SK-N-SH treated with all-trans-retinoic acid at 6 μM for 48 hours (cell line): ENCODE measurements at regions not wholly inside any gene's neighbourhood (a gene's known extent, or its start where the extent isn't known, plus 50 kb on each side); places are given as distances from the start of the nearest gene placed in this dataset.

ENCODE experiments used
- ATAC-seq: fragments of 200-7000 bp; cut with Tn5 transposase; 3 replicates; pipeline ENCODE4 v1.9.1; 2020; ENCODE audit warnings: mild to moderate bottlenecking, moderate library complexity
- ARNTL ChIP-seq: fragments of 450-650 bp; formaldehyde crosslinking; IDR thresholded peaks from 2 replicates; pipeline ENCODE4 v1.5.0; 2020; ENCODE audit warnings: low read depth, mild to moderate bottlenecking, moderate library complexity, borderline replicate concordance
- BACH2 ChIP-seq: fragments of 250-450 bp; sonication (Bioruptor Pico); IDR thresholded peaks from 2 replicates; pipeline ENCODE4 v1.9.0; 2021; ENCODE audit warnings: mild to moderate bottlenecking, borderline replicate concordance
- CSDC2 ChIP-seq: fragments of 250-450 bp; sonication (Bioruptor Pico); IDR thresholded peaks from 2 replicates; pipeline ENCODE4 v1.5.0; 2020; ENCODE audit warnings: mild to moderate bottlenecking, moderate library complexity
- ESRRG ChIP-seq: fragments of 250-450 bp; sonication (Bioruptor Pico); IDR thresholded peaks from 2 replicates; pipeline ENCODE4 v1.6.1; 2021; ENCODE audit warnings: mild to moderate bottlenecking
- GLIS3 ChIP-seq: fragments of 250-450 bp; sonication (Bioruptor Pico); IDR thresholded peaks from 2 replicates; pipeline ENCODE4 v1.5.0; 2020; ENCODE audit warnings: mild to moderate bottlenecking, moderate library complexity
- ISL1 ChIP-seq: fragments of 250-450 bp; sonication (Bioruptor Pico); IDR thresholded peaks from 2 replicates; pipeline ENCODE4 v2.1.2; 2022; ENCODE audit warnings: mild to moderate bottlenecking, moderate library complexity
- OSR1 ChIP-seq: fragments of 250-450 bp; sonication (Bioruptor Pico); IDR thresholded peaks from 2 replicates; pipeline ENCODE4 v1.8.0; 2022; ENCODE audit warnings: moderate library complexity, mild to moderate bottlenecking, inconsistent platforms
- PPARA ChIP-seq: fragments of 250-450 bp; sonication (Bioruptor Pico); IDR thresholded peaks from 2 replicates; pipeline ENCODE4 v1.5.0; 2020; ENCODE audit warnings: mild to moderate bottlenecking, borderline replicate concordance
- RARB ChIP-seq: fragments of 250-450 bp; sonication (Bioruptor Pico); IDR thresholded peaks from 2 replicates; pipeline ENCODE4 v1.8.0; 2021; ENCODE audit warnings: mild to moderate bottlenecking, moderate library complexity
- SNAI2 ChIP-seq: fragments of 250-450 bp; sonication (Bioruptor Pico); IDR thresholded peaks from 2 replicates; pipeline ENCODE4 v1.5.0; 2020; ENCODE audit warnings: mild to moderate bottlenecking, moderate library complexity
- TCF4 ChIP-seq: fragments of 250-450 bp; sonication (Bioruptor Pico); IDR thresholded peaks from 2 replicates; pipeline ENCODE4 v1.8.0; 2021; ENCODE audit warnings: mild to moderate bottlenecking, moderate library complexity, borderline replicate concordance
- TOX ChIP-seq: fragments of 250-450 bp; sonication (Bioruptor Pico); IDR thresholded peaks from 2 replicates; pipeline ENCODE4 v1.8.0; 2021; ENCODE audit warnings: mild to moderate bottlenecking, moderate library complexity, borderline replicate concordance
- ZC3H10 ChIP-seq: fragments of 250-450 bp; sonication (Bioruptor Pico); IDR thresholded peaks from 2 replicates; pipeline ENCODE4 v1.5.1; 2021; ENCODE audit warnings: mild to moderate bottlenecking, moderate library complexity
- ZFP3 ChIP-seq: fragments of 250-450 bp; sonication (Bioruptor Pico); IDR thresholded peaks from 2 replicates; pipeline ENCODE4 v1.5.0; 2020; ENCODE audit warnings: mild to moderate bottlenecking, moderate library complexity
- ZFP30 ChIP-seq: fragments of 450-650 bp; formaldehyde crosslinking; IDR thresholded peaks from 2 replicates; pipeline ENCODE4 v1.5.0; 2022; ENCODE audit warnings: mild to moderate bottlenecking, moderate library complexity
- ZNF565 ChIP-seq: fragments of 450-650 bp; formaldehyde crosslinking; conservative IDR thresholded peaks from 2 replicates; pipeline ENCODE4 v1.5.0; 2020; ENCODE audit warnings: low read depth, mild to moderate bottlenecking, moderate library complexity
- ZNF70 ChIP-seq: fragments of 450-650 bp; formaldehyde crosslinking; IDR thresholded peaks from 2 replicates; pipeline ENCODE4 v1.5.0; 2020; ENCODE audit warnings: mild to moderate bottlenecking, moderate library complexity
- ZNF8 ChIP-seq: fragments of 450-650 bp; formaldehyde crosslinking; IDR thresholded peaks from 2 replicates; pipeline ENCODE4 v1.5.0; 2020; ENCODE audit warnings: mild to moderate bottlenecking, moderate library complexity
- TF ChIP-seq, protein P1 (sequence below): fragments of 250-450 bp; sonication (Bioruptor Pico); IDR thresholded peaks from 2 replicates; pipeline ENCODE4 v1.8.0; 2020; ENCODE audit warnings: mild to moderate bottlenecking, moderate library complexity, borderline replicate concordance
- TF ChIP-seq, protein P2 (sequence below): fragments of 250-450 bp; sonication (Bioruptor Pico); IDR thresholded peaks from 2 replicates; pipeline ENCODE4 v1.5.1; 2021; ENCODE audit warnings: mild to moderate bottlenecking, moderate library complexity
- TF ChIP-seq, protein P3 (sequence below): fragments of 250-450 bp; sonication (Bioruptor Pico); IDR thresholded peaks from 2 replicates; pipeline ENCODE4 v1.5.1; 2020; ENCODE audit warnings: low read depth, mild to moderate bottlenecking, moderate library complexity
- TF ChIP-seq, protein P4 (sequence below): fragments of 250-450 bp; sonication (Bioruptor Pico); IDR thresholded peaks from 2 replicates; pipeline ENCODE4 v1.5.0; 2020; ENCODE audit warnings: mild to moderate bottlenecking, moderate library complexity
- TF ChIP-seq, protein P5 (sequence below): fragments of 250-450 bp; sonication (Bioruptor Pico); IDR thresholded peaks from 2 replicates; pipeline ENCODE4 v1.8.0; 2021; ENCODE audit warnings: low read depth, mild to moderate bottlenecking, moderate library complexity, borderline replicate concordance

DNA sequence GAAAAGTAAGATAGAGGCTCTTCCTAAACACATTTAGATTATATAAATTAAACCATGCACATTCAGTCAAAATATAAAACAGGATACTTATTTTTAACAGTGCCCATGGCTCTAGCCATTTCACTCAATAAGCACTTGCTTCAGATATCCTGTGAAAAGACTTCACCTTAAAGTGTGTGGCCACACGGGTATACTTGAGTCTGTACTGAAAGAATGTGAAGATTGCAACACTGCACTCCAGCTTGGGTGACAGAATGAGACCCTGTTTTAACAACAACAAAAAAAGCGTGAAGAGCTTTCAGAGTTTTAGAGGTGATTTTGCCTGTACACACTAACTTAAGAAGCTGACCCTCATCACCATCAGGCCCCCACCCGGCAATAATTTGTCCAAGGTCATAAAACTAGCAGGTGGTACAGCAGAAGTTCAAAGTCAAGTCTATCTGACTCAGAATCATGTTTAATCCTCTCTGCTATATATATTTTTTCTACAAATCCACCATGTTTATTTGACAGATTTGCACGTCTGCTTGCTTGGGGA lies 203.5 kb upstream of the GUCY1A2 start:
- TF ChIP-seq ZFP30 = no peak
- TF ChIP-seq CSDC2 = no peak
- TF ChIP-seq SNAI2 (CRISPR knock-in tag) = no peak
- no peak for TF ChIP-seq PPARA (CRISPR knock-in tag)
- no peak for TF ChIP-seq ZNF8 (CRISPR knock-in tag)
- TF ChIP-seq ZC3H10 (CRISPR knock-in tag) = no peak
- no peak for TF ChIP-seq ZFP3 (CRISPR knock-in tag)
- no peak for TF ChIP-seq TCF4
- no peak for TF ChIP-seq OSR1
- TF ChIP-seq ESRRG = no peak
- TF ChIP-seq ISL1 (CRISPR knock-in tag) = no peak
- TF ChIP-seq, protein P1, sequence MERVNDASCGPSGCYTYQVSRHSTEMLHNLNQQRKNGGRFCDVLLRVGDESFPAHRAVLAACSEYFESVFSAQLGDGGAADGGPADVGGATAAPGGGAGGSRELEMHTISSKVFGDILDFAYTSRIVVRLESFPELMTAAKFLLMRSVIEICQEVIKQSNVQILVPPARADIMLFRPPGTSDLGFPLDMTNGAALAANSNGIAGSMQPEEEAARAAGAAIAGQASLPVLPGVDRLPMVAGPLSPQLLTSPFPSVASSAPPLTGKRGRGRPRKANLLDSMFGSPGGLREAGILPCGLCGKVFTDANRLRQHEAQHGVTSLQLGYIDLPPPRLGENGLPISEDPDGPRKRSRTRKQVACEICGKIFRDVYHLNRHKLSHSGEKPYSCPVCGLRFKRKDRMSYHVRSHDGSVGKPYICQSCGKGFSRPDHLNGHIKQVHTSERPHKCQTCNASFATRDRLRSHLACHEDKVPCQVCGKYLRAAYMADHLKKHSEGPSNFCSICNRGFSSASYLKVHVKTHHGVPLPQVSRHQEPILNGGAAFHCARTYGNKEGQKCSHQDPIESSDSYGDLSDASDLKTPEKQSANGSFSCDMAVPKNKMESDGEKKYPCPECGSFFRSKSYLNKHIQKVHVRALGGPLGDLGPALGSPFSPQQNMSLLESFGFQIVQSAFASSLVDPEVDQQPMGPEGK (CRISPR knock-in tag) = no peak
- TF ChIP-seq ARNTL (CRISPR knock-in tag) = no peak
- TF ChIP-seq GLIS3 (CRISPR knock-in tag) = no peak
- no peak for TF ChIP-seq RARB (CRISPR knock-in tag)
- no peak for TF ChIP-seq BACH2 (CRISPR knock-in tag)
- TF ChIP-seq, protein P2, sequence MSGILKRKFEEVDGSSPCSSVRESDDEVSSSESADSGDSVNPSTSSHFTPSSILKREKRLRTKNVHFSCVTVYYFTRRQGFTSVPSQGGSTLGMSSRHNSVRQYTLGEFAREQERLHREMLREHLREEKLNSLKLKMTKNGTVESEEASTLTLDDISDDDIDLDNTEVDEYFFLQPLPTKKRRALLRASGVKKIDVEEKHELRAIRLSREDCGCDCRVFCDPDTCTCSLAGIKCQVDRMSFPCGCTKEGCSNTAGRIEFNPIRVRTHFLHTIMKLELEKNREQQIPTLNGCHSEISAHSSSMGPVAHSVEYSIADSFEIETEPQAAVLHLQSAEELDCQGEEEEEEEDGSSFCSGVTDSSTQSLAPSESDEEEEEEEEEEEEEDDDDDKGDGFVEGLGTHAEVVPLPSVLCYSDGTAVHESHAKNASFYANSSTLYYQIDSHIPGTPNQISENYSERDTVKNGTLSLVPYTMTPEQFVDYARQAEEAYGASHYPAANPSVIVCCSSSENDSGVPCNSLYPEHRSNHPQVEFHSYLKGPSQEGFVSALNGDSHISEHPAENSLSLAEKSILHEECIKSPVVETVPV (CRISPR knock-in tag) = no peak
- TF ChIP-seq, protein P3, sequence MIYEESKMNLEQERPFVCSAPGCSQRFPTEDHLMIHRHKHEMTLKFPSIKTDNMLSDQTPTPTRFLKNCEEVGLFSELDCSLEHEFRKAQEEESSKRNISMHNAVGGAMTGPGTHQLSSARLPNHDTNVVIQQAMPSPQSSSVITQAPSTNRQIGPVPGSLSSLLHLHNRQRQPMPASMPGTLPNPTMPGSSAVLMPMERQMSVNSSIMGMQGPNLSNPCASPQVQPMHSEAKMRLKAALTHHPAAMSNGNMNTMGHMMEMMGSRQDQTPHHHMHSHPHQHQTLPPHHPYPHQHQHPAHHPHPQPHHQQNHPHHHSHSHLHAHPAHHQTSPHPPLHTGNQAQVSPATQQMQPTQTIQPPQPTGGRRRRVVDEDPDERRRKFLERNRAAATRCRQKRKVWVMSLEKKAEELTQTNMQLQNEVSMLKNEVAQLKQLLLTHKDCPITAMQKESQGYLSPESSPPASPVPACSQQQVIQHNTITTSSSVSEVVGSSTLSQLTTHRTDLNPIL (CRISPR knock-in tag) = no peak
- TF ChIP-seq, protein P4, sequence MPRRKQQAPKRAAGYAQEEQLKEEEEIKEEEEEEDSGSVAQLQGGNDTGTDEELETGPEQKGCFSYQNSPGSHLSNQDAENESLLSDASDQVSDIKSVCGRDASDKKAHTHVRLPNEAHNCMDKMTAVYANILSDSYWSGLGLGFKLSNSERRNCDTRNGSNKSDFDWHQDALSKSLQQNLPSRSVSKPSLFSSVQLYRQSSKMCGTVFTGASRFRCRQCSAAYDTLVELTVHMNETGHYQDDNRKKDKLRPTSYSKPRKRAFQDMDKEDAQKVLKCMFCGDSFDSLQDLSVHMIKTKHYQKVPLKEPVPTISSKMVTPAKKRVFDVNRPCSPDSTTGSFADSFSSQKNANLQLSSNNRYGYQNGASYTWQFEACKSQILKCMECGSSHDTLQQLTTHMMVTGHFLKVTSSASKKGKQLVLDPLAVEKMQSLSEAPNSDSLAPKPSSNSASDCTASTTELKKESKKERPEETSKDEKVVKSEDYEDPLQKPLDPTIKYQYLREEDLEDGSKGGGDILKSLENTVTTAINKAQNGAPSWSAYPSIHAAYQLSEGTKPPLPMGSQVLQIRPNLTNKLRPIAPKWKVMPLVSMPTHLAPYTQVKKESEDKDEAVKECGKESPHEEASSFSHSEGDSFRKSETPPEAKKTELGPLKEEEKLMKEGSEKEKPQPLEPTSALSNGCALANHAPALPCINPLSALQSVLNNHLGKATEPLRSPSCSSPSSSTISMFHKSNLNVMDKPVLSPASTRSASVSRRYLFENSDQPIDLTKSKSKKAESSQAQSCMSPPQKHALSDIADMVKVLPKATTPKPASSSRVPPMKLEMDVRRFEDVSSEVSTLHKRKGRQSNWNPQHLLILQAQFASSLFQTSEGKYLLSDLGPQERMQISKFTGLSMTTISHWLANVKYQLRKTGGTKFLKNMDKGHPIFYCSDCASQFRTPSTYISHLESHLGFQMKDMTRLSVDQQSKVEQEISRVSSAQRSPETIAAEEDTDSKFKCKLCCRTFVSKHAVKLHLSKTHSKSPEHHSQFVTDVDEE (CRISPR knock-in tag) = no peak
- no peak for TF ChIP-seq ZNF565 (CRISPR knock-in tag)
- no peak for ATAC-seq

DNA sequence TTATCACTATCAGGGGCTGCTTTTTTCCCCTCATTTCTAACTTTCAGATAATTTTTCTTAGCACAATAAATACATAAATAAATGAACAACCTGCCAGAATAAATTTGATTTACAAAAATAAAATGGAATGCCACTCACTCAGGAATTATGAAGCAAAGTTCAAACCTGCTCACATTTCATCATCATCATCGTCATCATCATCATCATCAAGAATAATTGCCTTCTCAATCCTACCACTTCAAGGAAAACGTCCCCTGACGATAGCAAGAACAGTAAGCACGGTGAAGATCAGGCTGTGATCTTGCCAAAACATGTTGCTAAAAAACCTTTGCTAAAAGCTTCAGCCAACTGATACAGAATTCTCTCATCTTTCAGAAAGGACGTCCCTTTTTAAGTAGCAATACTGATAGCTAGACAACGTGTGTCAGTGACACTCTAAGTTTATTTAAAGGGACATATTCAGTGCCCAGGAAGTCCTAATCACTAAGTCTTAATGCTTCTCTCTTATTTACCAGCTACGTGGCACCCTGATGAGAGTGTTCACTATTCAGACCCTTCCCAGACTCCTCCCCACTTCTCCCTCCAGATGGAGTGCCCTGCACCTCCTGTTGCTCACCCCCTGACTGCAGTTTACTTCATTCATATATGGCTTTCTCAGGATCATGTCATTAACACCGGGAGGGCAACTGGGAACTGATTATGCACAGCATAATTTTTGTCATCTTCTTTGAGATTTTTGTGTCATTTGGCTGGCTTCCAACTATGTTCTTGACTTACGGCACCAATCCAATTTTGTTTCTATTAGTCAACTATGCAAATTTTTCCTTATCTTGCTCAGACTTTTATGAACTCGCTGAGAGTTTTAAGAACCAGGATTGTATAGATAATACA lies 200.1 kb upstream of the GUCY1A2 start:
- TF ChIP-seq ZC3H10 (CRISPR knock-in tag) (no peak), TCF4 (no peak), ZFP3 (CRISPR knock-in tag) (no peak)

DNA sequence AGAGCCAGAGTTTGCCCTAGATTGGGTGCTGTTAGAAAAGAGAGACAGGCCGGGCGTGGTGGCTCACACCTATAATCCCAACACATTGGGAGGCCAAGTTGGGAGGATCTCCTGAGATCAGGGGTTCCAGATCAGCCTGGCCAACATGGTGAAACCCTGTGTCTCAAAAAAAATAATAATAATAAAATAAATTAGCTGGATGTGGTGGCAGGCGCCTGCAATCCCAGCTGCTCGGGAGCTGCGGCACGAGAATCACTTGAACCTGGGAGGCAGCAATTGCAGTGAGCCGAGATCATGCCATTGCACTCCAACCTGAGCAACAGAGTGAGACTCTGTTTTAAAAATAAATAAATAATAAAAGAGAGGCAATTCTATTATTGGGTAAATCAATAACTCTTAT lies 199.2 kb upstream of the GUCY1A2 start:
- TF ChIP-seq ZFP3 (CRISPR knock-in tag) = no peak
- TF ChIP-seq ZNF8 (CRISPR knock-in tag) = no peak
- TF ChIP-seq, protein P1 (CRISPR knock-in tag) = no peak
- no peak for TF ChIP-seq BACH2 (CRISPR knock-in tag)
- no peak for TF ChIP-seq ZNF70
- TF ChIP-seq, protein P3 (CRISPR knock-in tag) = no peak
- TF ChIP-seq, protein P5, sequence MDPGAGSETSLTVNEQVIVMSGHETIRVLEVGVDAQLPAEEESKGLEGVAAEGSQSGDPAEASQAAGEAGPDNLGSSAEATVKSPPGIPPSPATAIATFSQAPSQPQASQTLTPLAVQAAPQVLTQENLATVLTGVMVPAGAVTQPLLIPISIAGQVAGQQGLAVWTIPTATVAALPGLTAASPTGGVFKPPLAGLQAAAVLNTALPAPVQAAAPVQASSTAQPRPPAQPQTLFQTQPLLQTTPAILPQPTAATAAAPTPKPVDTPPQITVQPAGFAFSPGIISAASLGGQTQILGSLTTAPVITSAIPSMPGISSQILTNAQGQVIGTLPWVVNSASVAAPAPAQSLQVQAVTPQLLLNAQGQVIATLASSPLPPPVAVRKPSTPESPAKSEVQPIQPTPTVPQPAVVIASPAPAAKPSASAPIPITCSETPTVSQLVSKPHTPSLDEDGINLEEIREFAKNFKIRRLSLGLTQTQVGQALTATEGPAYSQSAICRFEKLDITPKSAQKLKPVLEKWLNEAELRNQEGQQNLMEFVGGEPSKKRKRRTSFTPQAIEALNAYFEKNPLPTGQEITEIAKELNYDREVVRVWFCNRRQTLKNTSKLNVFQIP (CRISPR knock-in tag) = no peak
- TF ChIP-seq OSR1 = no peak
- TF ChIP-seq, protein P2 (CRISPR knock-in tag) = no peak
- TF ChIP-seq TOX (CRISPR knock-in tag) = no peak
- TF ChIP-seq ARNTL (CRISPR knock-in tag) = no peak
- no peak for ATAC-seq

More for the DNA sequence above, 200.1 kb upstream of the GUCY1A2 start:
- no peak for ATAC-seq
